ENCODE measurements at regions not wholly inside any gene's neighbourhood (a gene's known extent, or its start where the extent isn't known, plus 50 kb on each side); places are given as distances from the start of the nearest gene placed in this dataset.

DNA sequence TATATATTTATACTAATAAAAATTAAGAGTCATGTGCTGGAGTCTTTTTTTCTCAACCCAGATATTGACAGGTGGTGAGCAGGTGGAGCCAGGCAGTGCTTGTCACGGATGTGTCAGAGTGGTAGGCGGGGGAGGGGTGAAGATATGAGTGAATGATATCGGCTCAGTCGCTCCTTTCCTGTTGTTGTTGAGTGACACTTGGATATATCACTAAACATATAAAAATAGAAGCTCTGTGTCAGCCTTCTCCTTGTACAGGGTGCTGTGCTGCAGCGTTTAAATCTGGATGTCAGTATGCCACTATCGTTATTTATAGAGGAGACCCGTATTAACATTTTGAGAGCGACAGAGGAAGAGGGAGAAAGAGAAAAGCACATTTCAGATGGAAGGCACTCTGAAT, 339.6 kb downstream of the NUF2 start (continued):
- TF ChIP-seq, protein P1, sequence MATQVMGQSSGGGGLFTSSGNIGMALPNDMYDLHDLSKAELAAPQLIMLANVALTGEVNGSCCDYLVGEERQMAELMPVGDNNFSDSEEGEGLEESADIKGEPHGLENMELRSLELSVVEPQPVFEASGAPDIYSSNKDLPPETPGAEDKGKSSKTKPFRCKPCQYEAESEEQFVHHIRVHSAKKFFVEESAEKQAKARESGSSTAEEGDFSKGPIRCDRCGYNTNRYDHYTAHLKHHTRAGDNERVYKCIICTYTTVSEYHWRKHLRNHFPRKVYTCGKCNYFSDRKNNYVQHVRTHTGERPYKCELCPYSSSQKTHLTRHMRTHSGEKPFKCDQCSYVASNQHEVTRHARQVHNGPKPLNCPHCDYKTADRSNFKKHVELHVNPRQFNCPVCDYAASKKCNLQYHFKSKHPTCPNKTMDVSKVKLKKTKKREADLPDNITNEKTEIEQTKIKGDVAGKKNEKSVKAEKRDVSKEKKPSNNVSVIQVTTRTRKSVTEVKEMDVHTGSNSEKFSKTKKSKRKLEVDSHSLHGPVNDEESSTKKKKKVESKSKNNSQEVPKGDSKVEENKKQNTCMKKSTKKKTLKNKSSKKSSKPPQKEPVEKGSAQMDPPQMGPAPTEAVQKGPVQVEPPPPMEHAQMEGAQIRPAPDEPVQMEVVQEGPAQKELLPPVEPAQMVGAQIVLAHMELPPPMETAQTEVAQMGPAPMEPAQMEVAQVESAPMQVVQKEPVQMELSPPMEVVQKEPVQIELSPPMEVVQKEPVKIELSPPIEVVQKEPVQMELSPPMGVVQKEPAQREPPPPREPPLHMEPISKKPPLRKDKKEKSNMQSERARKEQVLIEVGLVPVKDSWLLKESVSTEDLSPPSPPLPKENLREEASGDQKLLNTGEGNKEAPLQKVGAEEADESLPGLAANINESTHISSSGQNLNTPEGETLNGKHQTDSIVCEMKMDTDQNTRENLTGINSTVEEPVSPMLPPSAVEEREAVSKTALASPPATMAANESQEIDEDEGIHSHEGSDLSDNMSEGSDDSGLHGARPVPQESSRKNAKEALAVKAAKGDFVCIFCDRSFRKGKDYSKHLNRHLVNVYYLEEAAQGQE (IDR thresholded peaks at IDR 0.05; ENCODE audit: borderline replicate concordance) = no peak
- TF ChIP-seq, protein P1 (CRISPR knock-in tag; IDR thresholded peaks at IDR 0.05; ENCODE audit: low read depth) = no peak

DNA sequence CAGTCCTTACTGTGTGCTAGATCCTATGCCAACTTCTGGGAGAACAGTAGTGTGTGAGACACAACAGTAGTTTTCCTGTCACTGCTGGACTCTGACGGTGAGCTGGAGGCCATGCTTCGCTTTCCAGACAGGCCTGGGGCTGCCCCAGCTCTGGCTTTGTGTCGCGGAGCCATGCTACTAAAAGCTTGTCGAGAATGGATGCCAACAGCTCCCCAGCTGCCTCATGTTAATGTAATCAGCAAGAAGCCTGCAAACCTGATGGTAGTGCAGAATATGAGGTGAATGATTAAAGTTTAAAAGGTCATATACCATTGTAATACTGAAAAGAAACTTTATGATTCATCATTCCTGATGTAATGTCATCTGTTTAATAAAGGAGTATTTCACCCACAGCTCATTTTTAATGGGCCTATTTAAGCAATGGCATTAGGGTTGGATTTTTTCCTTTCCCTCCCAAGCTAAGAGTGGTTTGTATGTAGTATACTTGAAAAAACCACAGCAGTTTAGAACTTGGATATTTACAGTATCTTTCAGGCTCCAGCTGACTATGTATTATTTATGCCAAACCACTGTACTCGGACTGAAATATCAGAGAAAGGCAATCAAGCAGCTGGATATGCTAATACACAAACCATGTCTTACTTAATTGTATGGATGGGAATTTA, 343.0 kb downstream of the NUF2 start:
- H3K79me2 ChIP-seq (ENCODE audit: control insufficient read depth, insufficient read depth, low read length) = no peaks in the 10 kb centered on the region
- no TSS peak for BruUV-seq (replicated peaks)
- intact Hi-C loops (cut with micrococcal nuclease) = no loop called here
- no peak overlapping the region for H2AFZ ChIP-seq (ENCODE audit: low read depth, low read length)
- no peak for DNase-seq (ENCODE audit: extremely low read depth in 1 of 4, low spot score in 3 of 4)
- no peaks in the 10 kb centered on the region for H3K9me3 ChIP-seq (replicated peaks; ENCODE audit: control insufficient read depth, insufficient read depth, low read depth, low read length)
- no peaks in the 10 kb centered on the region for H4K20me1 ChIP-seq (replicated peaks; ENCODE audit: control insufficient read depth, insufficient read depth, low read length)
- no peak for FAIRE-seq
- H3K9me1 ChIP-seq (ENCODE audit: control insufficient read depth, insufficient read depth, low read length) = no peaks in the 10 kb centered on the region
- in situ Hi-C loops (cut with MboI) = no loop called here
- no peaks in the 10 kb centered on the region for H3K27me3 ChIP-seq (ENCODE audit: control insufficient read depth in 2 of 2, insufficient read depth in 2 of 2, low read length in 2 of 2)
- H3K36me3 ChIP-seq (ENCODE audit: control insufficient read depth, insufficient read depth, low read length) = no peaks in the 10 kb centered on the region
- ATAC-seq = no peak
- H3K4me1 ChIP-seq (replicated peaks in 1 of 2; ENCODE audit: control insufficient read depth in 2 of 2, insufficient read depth in 2 of 2, low read length in 2 of 2) = no peaks in the 10 kb centered on the region
- CTCF ChIA-PET (ENCODE audit: low intra/inter-chr PET ratio) = no interaction called here
- H3K9ac ChIP-seq (ENCODE audit: insufficient read depth in 1 of 2, low read depth in 2 of 2, low read length in 2 of 2) = no peak overlapping the region
- no peak overlapping the region for H3K4me2 ChIP-seq (ENCODE audit: insufficient read depth, low read length)
- 0% methylated on average over 6 of the region's 6 CpGs for WGBS (ENCODE audit: insufficient coverage, low coverage, missing lambda C conversion rate)
- no peak overlapping the region for H3K4me3 ChIP-seq
- no peak overlapping the region for H3K27ac ChIP-seq (ENCODE audit: extremely low read depth, low read depth, low read length)
- POLR2A ChIA-PET = no interaction called here
- TF ChIP-seq, protein P2, sequence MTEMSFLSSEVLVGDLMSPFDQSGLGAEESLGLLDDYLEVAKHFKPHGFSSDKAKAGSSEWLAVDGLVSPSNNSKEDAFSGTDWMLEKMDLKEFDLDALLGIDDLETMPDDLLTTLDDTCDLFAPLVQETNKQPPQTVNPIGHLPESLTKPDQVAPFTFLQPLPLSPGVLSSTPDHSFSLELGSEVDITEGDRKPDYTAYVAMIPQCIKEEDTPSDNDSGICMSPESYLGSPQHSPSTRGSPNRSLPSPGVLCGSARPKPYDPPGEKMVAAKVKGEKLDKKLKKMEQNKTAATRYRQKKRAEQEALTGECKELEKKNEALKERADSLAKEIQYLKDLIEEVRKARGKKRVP (CRISPR knock-in tag; IDR thresholded peaks at IDR 0.05) = no peak
- TF ChIP-seq ZNF445 (CRISPR knock-in tag; IDR thresholded peaks at IDR 0.05; ENCODE audit: low read depth) (no peak), RBM39 (optimal IDR thresholded peaks at IDR 0.05; ENCODE audit: low read depth, low read length) (no peak), EP400 (IDR thresholded peaks at IDR 0.05) (no peak)

Measured in K562 (cell line).